ENCODE measurements at regions not wholly inside any gene's neighbourhood (a gene's known extent, or its start where the extent isn't known, plus 50 kb on each side); places are given as distances from the start of the nearest gene placed in this dataset.
A peak's percentile ranks its signal among the peaks of the same experiment; 100 is the strongest.

DNA sequence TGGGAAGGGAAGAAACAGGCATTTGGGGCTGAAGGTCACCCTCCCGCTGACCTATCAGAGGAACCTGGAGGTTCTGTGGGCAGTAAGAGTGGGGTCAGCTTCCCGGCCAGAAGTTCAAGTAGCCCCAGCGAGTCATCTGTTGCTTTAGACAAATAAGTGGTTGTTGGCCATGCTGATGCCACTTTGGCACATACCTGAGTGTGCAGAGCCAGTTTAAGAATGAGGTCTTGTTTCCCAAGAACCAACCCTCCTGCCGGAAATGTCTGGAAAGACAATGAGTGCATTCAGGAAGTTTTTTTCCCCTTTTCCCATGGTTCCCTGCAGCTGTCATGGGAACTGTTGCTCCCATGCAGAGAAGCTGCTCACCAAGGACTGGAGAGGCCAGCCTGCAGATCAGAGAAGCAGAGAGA, 166.7 kb downstream of the ZNF621 start:
- Histone ChIP-seq H4K8ac (ENCODE audit: extremely low read depth, insufficient read depth, low read length) (no peak overlapping the region), H2AFZ (ENCODE audit: low read length) (no peak overlapping the region), H2BK15ac (ENCODE audit: low read length) (peak overlapping the region; percentile 29; the same call in 1 of the 2 replicates), H4K20me1 (replicated peaks in 1 of 2; ENCODE audit: control insufficient read depth in 1 of 2, insufficient read depth in 2 of 2, low read length in 2 of 2) (no peaks in the 10 kb centered on the region), H3K14ac (ENCODE audit: insufficient read length) (no peak overlapping the region), H2BK120ac (replicated peaks; ENCODE audit: low read depth, low read length) (no peak overlapping the region), H3K4me1 (replicated peaks in 1 of 4; ENCODE audit: control insufficient read depth in 3 of 4, insufficient read depth in 4 of 4, low read length in 3 of 4) (no peaks in the 10 kb centered on the region; a peak in 1 of 7 replicates), H3K27me3 (replicated peaks in 1 of 4; ENCODE audit: control insufficient read depth in 3 of 4, extremely low read depth in 1 of 4, insufficient read depth in 3 of 4, low read length in 3 of 4) (no peaks in the 10 kb centered on the region), H4K5ac (ENCODE audit: insufficient read length, low read depth, low read length) (no peak overlapping the region), H3K9ac (replicated peaks in 1 of 4; ENCODE audit: extremely low read depth in 1 of 4, low read depth in 3 of 4, low read length in 3 of 4) (no peak overlapping the region), H3K56ac (replicated peaks; ENCODE audit: insufficient read length, low read depth, low read length) (no peak overlapping the region), H3K79me2 (ENCODE audit: control insufficient read depth in 1 of 2, insufficient read depth in 2 of 2, low read length in 2 of 2) (no peaks in the 10 kb centered on the region), H2AK5ac (ENCODE audit: low read depth, low read length) (no peak overlapping the region), H3K4me2 (ENCODE audit: insufficient read depth in 1 of 2, low read depth in 2 of 2, low read length in 2 of 2) (no peak overlapping the region), H3K4ac (replicated peaks; ENCODE audit: insufficient read length, low read depth, low read length) (no peak overlapping the region), H2BK5ac (ENCODE audit: low read depth, low read length) (no peak overlapping the region), H3K27ac (ENCODE audit: low read depth, low read length) (no peak overlapping the region), H3K4me3 (ENCODE audit: extremely low read depth in 1 of 4, insufficient read depth in 2 of 4, low read depth in 3 of 4, low read length in 4 of 4) (no peak overlapping the region), H2BK12ac (ENCODE audit: low read depth, low read length) (no peak overlapping the region), H3K79me1 (ENCODE audit: low read depth, low read length) (no peaks in the 10 kb centered on the region), H4K91ac (replicated peaks; ENCODE audit: insufficient read length, low read length) (no peak overlapping the region), H3K9me3 (ENCODE audit: insufficient read depth in 2 of 2, low read depth in 1 of 2, low read length in 1 of 2) (no peaks in the 10 kb centered on the region), H3K23ac (ENCODE audit: insufficient read length) (no peak overlapping the region), H3K36me3 (ENCODE audit: control insufficient read depth in 2 of 4, insufficient read depth in 4 of 4, low read length in 3 of 4) (no peaks in the 10 kb centered on the region), H3K23me2 (ENCODE audit: low read depth, low read length) (no peaks in the 10 kb centered on the region; the same call in 1 of the 2 replicates), H2BK20ac (ENCODE audit: low read length) (no peak overlapping the region), H3K18ac (ENCODE audit: extremely low read depth, low read length) (no peak overlapping the region)
- 91% methylated on average over 4 of the region's 4 CpGs; no CpG with 5 or more reads in 1 of the 2 experiments for WGBS, 2 experiments (ENCODE audit: extremely low coverage in 1 of 2, insufficient coverage in 1 of 2, insufficient read length in 1 of 2, insufficient replicate concordance in 2 of 2, low coverage in 1 of 2, low lambda C conversion rate in 2 of 2, missing lambda C conversion rate in 1 of 2)
- FAIRE-seq (no peak), DNase-seq (ENCODE audit: low read depth in 1 of 2, low spot score in 2 of 2) (no peak)
- POLR2A ChIA-PET (ENCODE audit: partially characterized antibody): no interaction called here
- CTCF ChIA-PET (ENCODE audit: partially characterized antibody): no interaction called here
- no peak for TF ChIP-seq TBP (IDR thresholded peaks at IDR 0.05; ENCODE audit: low read depth, low read length)
- TF ChIP-seq SP2 (IDR thresholded peaks at IDR 0.05; ENCODE audit: low read length): no peak
- no peak for TF ChIP-seq NANOG (IDR thresholded peaks at IDR 0.05; ENCODE audit: insufficient read depth, low read depth, low read length, poor library complexity, severe bottlenecking)
- TF ChIP-seq, protein P1, sequence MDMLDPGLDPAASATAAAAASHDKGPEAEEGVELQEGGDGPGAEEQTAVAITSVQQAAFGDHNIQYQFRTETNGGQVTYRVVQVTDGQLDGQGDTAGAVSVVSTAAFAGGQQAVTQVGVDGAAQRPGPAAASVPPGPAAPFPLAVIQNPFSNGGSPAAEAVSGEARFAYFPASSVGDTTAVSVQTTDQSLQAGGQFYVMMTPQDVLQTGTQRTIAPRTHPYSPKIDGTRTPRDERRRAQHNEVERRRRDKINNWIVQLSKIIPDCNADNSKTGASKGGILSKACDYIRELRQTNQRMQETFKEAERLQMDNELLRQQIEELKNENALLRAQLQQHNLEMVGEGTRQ (IDR thresholded peaks at IDR 0.05; ENCODE audit: low read length): no peak
- TF ChIP-seq EP300 (IDR thresholded peaks at IDR 0.05; ENCODE audit: borderline replicate concordance in 1 of 2, low read depth in 2 of 2, low read length in 2 of 2): no peak
- no peak for TF ChIP-seq NRF1 (IDR thresholded peaks at IDR 0.05; ENCODE audit: low read depth, low read length)
- TF ChIP-seq KDM4A (IDR thresholded peaks at IDR 0.05; ENCODE audit: low read depth, low read length, severe bottlenecking): no peak
- no peak for TF ChIP-seq TAF7 (optimal IDR thresholded peaks at IDR 0.05; ENCODE audit: borderline replicate concordance, low read depth, low read length)
